OCI-LY3 (cell line): ENCODE measurements at regions not wholly inside any gene's neighbourhood (a gene's known extent, or its start where the extent isn't known, plus 50 kb on each side); places are given as distances from the start of the nearest gene placed in this dataset.

ENCODE experiments used
- CTCF ChIP-seq: fragments of 200-600, 300-600 bp; sonication (generic); IDR thresholded peaks from 2 replicates; pipeline ENCODE4 v1.5.1; 2014; ENCODE audit warnings: antibody characterized with exemption, low read length, low read depth
- EZH2phosphoT487 ChIP-seq: fragments of 200-600 bp; shearing (Covaris generic); IDR thresholded peaks from 2 replicates; pipeline ENCODE4 v1.6.1; 2018; ENCODE audit warnings: antibody characterized with exemption, mixed run types, low read depth

- no peak for TF ChIP-seq CTCF
- no peak for TF ChIP-seq EZH2phosphoT487
Measured at GRCh38 chr6:133726188-133726587, 162.7 kb upstream of the TCF21 start.
